Stomach smooth muscle (tissue), 2 donors: ENCODE measurements at regions not wholly inside any gene's neighbourhood (a gene's known extent, or its start where the extent isn't known, plus 50 kb on each side); places are given as distances from the start of the nearest gene placed in this dataset.

ENCODE experiments used
- H3K27ac ChIP-seq: one replicate; pipeline ENCODE4 v1.7.0; 2013; ENCODE audit warnings: mild to moderate bottlenecking, low read length, inconsistent platforms
- H3K27me3 ChIP-seq, 2 donors: one replicate each; pipeline ENCODE4 v1.7.0; 2013; ENCODE audit warnings: low read length in 2 of 2; ENCODE audit not compliant: insufficient read depth in 2 of 2, control insufficient read depth in 1 of 2
- H3K36me3 ChIP-seq, 2 donors: one replicate each; pipeline ENCODE4 v1.7.0; 2013; ENCODE audit warnings: low read length in 2 of 2; ENCODE audit not compliant: control insufficient read depth in 2 of 2, insufficient read depth in 2 of 2
- H3K4me1 ChIP-seq: one replicate; pipeline ENCODE4 v1.7.0; 2013; ENCODE audit warnings: low read length; ENCODE audit not compliant: control insufficient read depth, insufficient read depth
- H3K4me3 ChIP-seq, 2 donors: one replicate each; pipeline ENCODE4 v1.7.0; 2013; ENCODE audit warnings: low read length in 2 of 2
- H3K9ac ChIP-seq, 2 donors: one replicate each; pipeline ENCODE4 v1.7.0; 2013; ENCODE audit warnings: low read length in 2 of 2, mild to moderate bottlenecking in 1 of 2
- H3K9me3 ChIP-seq, 2 donors: one replicate each; pipeline ENCODE4 v1.7.0; 2013; ENCODE audit warnings: low read length in 2 of 2; ENCODE audit not compliant: control insufficient read depth in 2 of 2
- donor health status: healthy.
- donor health status: Pancreatic carcinoma.

- H3K36me3 ChIP-seq: no peaks in the 10 kb centered on the region
- H3K4me1 ChIP-seq: peaks cover 2% of the 10 kb centered on the region
- no peak overlapping the region for H3K27ac ChIP-seq
- H3K9me3 ChIP-seq: no peaks in the 10 kb centered on the region
- no peak overlapping the region for H3K4me3 ChIP-seq
- no peaks in the 10 kb centered on the region for H3K27me3 ChIP-seq
- no peak overlapping the region for H3K9ac ChIP-seq
Observed at GRCh38 chr10:30560326-30560725, 69.2 kb downstream of the LYZL2 start.

GRCh38 chr10:30559180-30559579, 70.4 kb downstream of the LYZL2 start:
- Histone ChIP-seq H3K9ac (no peak overlapping the region), H3K4me1 (peaks cover 4% of the 10 kb centered on the region), H3K27ac (no peak overlapping the region), H3K4me3 (no peak overlapping the region), H3K36me3 (no peaks in the 10 kb centered on the region), H3K27me3 (no peaks in the 10 kb centered on the region), H3K9me3 (no peaks in the 10 kb centered on the region)

GRCh38 chr10:30558411-30558810, 71.1 kb downstream of the LYZL2 start:
- Histone ChIP-seq H3K27me3 (no peaks in the 10 kb centered on the region), H3K9ac (no peak overlapping the region), H3K36me3 (no peaks in the 10 kb centered on the region), H3K27ac (no peak overlapping the region), H3K4me1 (peaks cover 8% of the 10 kb centered on the region), H3K9me3 (no peaks in the 10 kb centered on the region), H3K4me3 (no peak overlapping the region)

GRCh38 chr10:30557884-30558283, 71.7 kb downstream of the LYZL2 start:
- H3K9ac ChIP-seq: no peak overlapping the region
- no peaks in the 10 kb centered on the region for H3K36me3 ChIP-seq
- H3K4me3 ChIP-seq: no peak overlapping the region
- H3K9me3 ChIP-seq: no peaks in the 10 kb centered on the region
- no peak overlapping the region for H3K27ac ChIP-seq
- H3K27me3 ChIP-seq: no peaks in the 10 kb centered on the region
- peaks cover 8% of the 10 kb centered on the region for H3K4me1 ChIP-seq

GRCh38 chr10:30556189-30556588, 73.4 kb downstream of the LYZL2 start:
- Histone ChIP-seq H3K27me3 (no peaks in the 10 kb centered on the region), H3K4me3 (no peak overlapping the region), H3K4me1 (peaks cover 8% of the 10 kb centered on the region), H3K27ac (no peak overlapping the region), H3K36me3 (no peaks in the 10 kb centered on the region), H3K9ac (no peak overlapping the region), H3K9me3 (no peaks in the 10 kb centered on the region)

GRCh38 chr10:30555465-30555864, 74.1 kb downstream of the LYZL2 start:
- no peaks in the 10 kb centered on the region for H3K9me3 ChIP-seq
- H3K4me3 ChIP-seq: no peak overlapping the region
- no peaks in the 10 kb centered on the region for H3K36me3 ChIP-seq
- no peak overlapping the region for H3K9ac ChIP-seq
- H3K4me1 ChIP-seq: peaks cover 8% of the 10 kb centered on the region
- H3K27ac ChIP-seq: no peak overlapping the region
- no peaks in the 10 kb centered on the region for H3K27me3 ChIP-seq

- H3K27ac ChIP-seq: no peak overlapping the region
Observed at GRCh38 chr10:30554440-30554825, 75.1 kb downstream of the LYZL2 start.

GRCh38 chr10:30553626-30554439, 75.7 kb downstream of the LYZL2 start:
- no peaks in the 10 kb centered on the region for H3K27me3 ChIP-seq
- H3K27ac ChIP-seq: no peak overlapping the region
- peak overlapping the region; percentile 58 to 64 for H3K4me3 ChIP-seq
- peak overlapping the region in 1 of 2 donors; percentile 60 for H3K9ac ChIP-seq
- peaks cover 7% of the 10 kb centered on the region for H3K4me1 ChIP-seq
- H3K36me3 ChIP-seq: no peaks in the 10 kb centered on the region
- H3K9me3 ChIP-seq: no peaks in the 10 kb centered on the region

More at GRCh38 chr10:30554440-30554825, 75.1 kb downstream of the LYZL2 start:
- H3K4me3 ChIP-seq: peak overlapping the region; percentile 58 to 64
- peak overlapping the region in 1 of 2 donors; percentile 60 for H3K9ac ChIP-seq
- H3K9me3 ChIP-seq: no peaks in the 10 kb centered on the region
- no peaks in the 10 kb centered on the region for H3K36me3 ChIP-seq
- H3K27me3 ChIP-seq: no peaks in the 10 kb centered on the region
- H3K4me1 ChIP-seq: peaks cover 8% of the 10 kb centered on the region

- H3K27me3 ChIP-seq: no peaks in the 10 kb centered on the region
- peaks cover 9% of the 10 kb centered on the region for H3K4me1 ChIP-seq
- no peaks in the 10 kb centered on the region for H3K9me3 ChIP-seq
- peak overlapping the region; percentile 58 to 64 for H3K4me3 ChIP-seq
- no peaks in the 10 kb centered on the region for H3K36me3 ChIP-seq
- H3K27ac ChIP-seq: no peak overlapping the region
- no peak overlapping the region for H3K9ac ChIP-seq
Observed at GRCh38 chr10:30553018-30553625, 76.4 kb downstream of the LYZL2 start.

GRCh38 chr10:30550967-30551815, 78.4 kb downstream of the LYZL2 start:
- Histone ChIP-seq H3K4me3 (no peak overlapping the region), H3K36me3 (no peaks in the 10 kb centered on the region), H3K4me1 (peaks cover 9% of the 10 kb centered on the region), H3K9me3 (no peaks in the 10 kb centered on the region), H3K9ac (no peak overlapping the region), H3K27me3 (no peaks in the 10 kb centered on the region), H3K27ac (no peak overlapping the region)
